SU-DHL-6 (cell line): ENCODE measurements at regions not wholly inside any gene's neighbourhood (a gene's known extent, or its start where the extent isn't known, plus 50 kb on each side); places are given as distances from the start of the nearest gene placed in this dataset.
"Not testable (repeated sequence)": the region's sequence is repeated elsewhere in the genome, so short reads cannot be mapped to it uniquely, and the experiment has no call there.

Experiments used
- H2AFZ ChIP-seq: fragments of 200-600 bp; sonication (generic); 2 replicates; pipeline ENCODE4 v1.6.1; 2014; ENCODE audit warnings: low read depth, mild to moderate bottlenecking, moderate library complexity, mixed read lengths, antibody characterized with exemption, low read length; ENCODE audit not compliant: severe bottlenecking
- H3F3A ChIP-seq: fragments of 200-600 bp; shearing (Covaris generic); 2 replicates; pipeline ENCODE4 v1.6.0; 2016; ENCODE audit warnings: antibody characterized with exemption, mild to moderate bottlenecking; ENCODE audit not compliant: insufficient read depth
- H3K27ac ChIP-seq: fragments of 200-600 bp; sonication (generic); 2 replicates; pipeline ENCODE4 v1.5.1; 2016; ENCODE audit warnings: low read depth, mild to moderate bottlenecking, low read length, moderate library complexity, mixed read lengths
- H3K27me3 ChIP-seq: fragments of 200-600 bp; sonication (generic), shearing (Covaris generic); 2 replicates; pipeline ENCODE4 v1.6.0; 2014; ENCODE audit warnings: mild to moderate bottlenecking, low read length
- H3K36me3 ChIP-seq: fragments of 200-600 bp; sonication (generic); 2 replicates; pipeline ENCODE4 v1.6.1; 2014; ENCODE audit warnings: mild to moderate bottlenecking, low read length, mixed read lengths
- H3K4me2 ChIP-seq: fragments of 300-600, 200-600 bp; shearing (Covaris generic), sonication (generic); 2 replicates; pipeline ENCODE4 v1.6.0; 2014; ENCODE audit warnings: low read length, low read depth, mild to moderate bottlenecking; ENCODE audit not compliant: poor library complexity, severe bottlenecking
- H3K4me3 ChIP-seq: fragments of 200-600 bp; sonication (generic); 2 replicates; pipeline ENCODE4 v1.5.1; 2014; ENCODE audit warnings: antibody characterized with exemption, low read length, mild to moderate bottlenecking, mixed read lengths; ENCODE audit not compliant: insufficient read depth, poor library complexity, severe bottlenecking
- H3K79me2 ChIP-seq: fragments of 200-600 bp; sonication (generic); 2 replicates; pipeline ENCODE4 v1.6.1; 2014; ENCODE audit warnings: mild to moderate bottlenecking, low read length, moderate library complexity; ENCODE audit not compliant: insufficient read depth
- H3K9ac ChIP-seq: fragments of 200-600 bp; sonication (generic); 2 replicates; pipeline ENCODE4 v1.7.0; 2014; ENCODE audit warnings: mild to moderate bottlenecking, low read length
- H3K9me2 ChIP-seq: fragments of 200-600 bp; sonication (generic); replicated peaks from 2 replicates; pipeline ENCODE4 v1.6.1; 2014; ENCODE audit warnings: low read length; ENCODE audit not compliant: insufficient read depth
- H3K9me3 ChIP-seq: fragments of 200-600 bp; sonication (generic); 2 replicates; pipeline ENCODE4 v1.6.1; 2014; ENCODE audit warnings: low read length, mixed read lengths; ENCODE audit not compliant: insufficient read depth
- H4K20me1 ChIP-seq: fragments of 200-600 bp; sonication (generic); 2 replicates; pipeline ENCODE4 v1.6.1; 2014; ENCODE audit warnings: low read depth, mild to moderate bottlenecking, antibody characterized with exemption, low read length, moderate library complexity, mixed read lengths
- CTCF ChIP-seq: fragments of 200-600 bp; sonication (generic); IDR thresholded peaks from one replicate; pipeline ENCODE4 v1.5.1; 2017; ENCODE audit warnings: antibody characterized with exemption, mild to moderate bottlenecking, low read length, moderate library complexity; ENCODE audit not compliant: insufficient read depth, poor library complexity, severe bottlenecking
- EZH2phosphoT487 ChIP-seq: fragments of 200-600 bp; sonication (generic), shearing (Covaris generic); conservative IDR thresholded peaks from 2 replicates; pipeline ENCODE4 v1.6.1; 2018; ENCODE audit warnings: mild to moderate bottlenecking, antibody characterized with exemption, low read length, moderate library complexity, mixed read lengths

DNA sequence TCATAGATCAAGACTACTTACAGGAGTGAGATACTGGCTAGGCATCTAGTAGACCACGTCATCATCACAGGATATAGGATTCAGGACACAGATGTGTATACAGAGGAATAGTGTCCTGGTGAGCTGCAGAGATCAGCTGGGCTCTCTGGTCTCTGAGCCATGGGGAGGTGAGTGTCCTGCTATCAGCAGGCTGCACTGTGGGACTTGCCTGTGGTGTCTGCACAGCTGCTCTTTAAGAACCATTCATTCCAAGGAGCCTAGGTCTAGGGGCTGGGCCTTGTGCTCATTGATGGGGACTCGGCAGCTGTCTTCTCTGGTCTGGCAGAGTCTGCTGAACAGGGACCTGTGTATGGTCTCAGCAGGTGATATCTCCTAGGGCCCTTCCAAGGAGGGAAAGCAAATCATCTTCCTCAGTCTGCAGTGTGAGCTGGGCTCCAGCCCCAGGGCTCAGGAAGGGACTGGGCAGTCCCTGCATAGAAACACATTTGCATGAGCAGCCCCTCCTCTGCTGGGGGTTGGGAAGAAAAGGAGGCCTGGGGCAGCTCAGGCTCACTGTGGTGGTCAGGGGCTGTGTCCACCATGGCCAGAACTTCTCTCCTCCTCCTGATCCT lies 66.1 kb upstream of the VPREB1 start:
- Histone ChIP-seq H4K20me1 (no peaks in the 10 kb centered on the region), H3K9ac (no peak overlapping the region), H3K4me3 (no peak overlapping the region), H3K36me3 (no peaks in the 10 kb centered on the region), H2AFZ (no peak overlapping the region), H3K9me2 (no peaks in the 10 kb centered on the region), H3K4me2 (no peak overlapping the region), H3K27me3 (no peaks in the 10 kb centered on the region), H3K9me3 (no peaks in the 10 kb centered on the region), H3K27ac (no peak overlapping the region), H3F3A (no peaks in the 10 kb centered on the region), H3K79me2 (no peaks in the 10 kb centered on the region)
- TF ChIP-seq CTCF (no peak), EZH2phosphoT487 (no peak)

DNA sequence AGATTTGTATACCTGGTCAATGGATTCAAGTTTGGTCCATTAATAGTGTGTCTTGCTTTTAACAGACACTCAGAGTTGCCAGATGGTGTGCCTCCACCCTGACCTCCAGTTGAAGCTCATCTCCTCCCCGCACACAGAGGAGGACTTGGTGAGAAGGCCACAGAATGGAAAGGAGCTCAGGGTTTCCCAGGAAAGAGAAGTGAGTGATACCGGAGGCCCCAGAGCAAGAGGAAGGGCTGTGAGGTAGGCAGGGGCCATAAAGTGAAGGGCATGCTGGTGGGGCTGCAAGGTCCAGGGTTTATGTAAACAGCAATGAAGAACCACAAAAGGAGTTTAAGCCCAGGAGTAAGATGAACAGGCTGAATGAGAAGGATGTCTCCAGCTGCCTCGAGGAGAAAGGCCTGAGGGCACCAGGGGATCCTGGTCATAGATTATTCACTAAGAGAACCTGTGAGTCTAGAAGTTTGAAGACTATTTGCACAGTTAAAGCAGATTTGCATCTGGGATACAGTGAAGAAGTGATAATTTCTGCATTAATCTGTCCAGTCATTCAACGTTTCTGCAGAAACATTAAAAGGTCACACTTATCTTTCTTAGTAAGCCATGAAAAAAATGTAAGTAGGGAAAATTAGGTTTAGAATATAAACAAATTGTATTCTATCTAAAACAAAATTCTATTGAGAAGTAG lies 67.5 kb upstream of the VPREB1 start:
- no peak overlapping the region for H3K27ac ChIP-seq
- H3K79me2 ChIP-seq = no peaks in the 10 kb centered on the region
- H3K4me3 ChIP-seq = no peak overlapping the region
- TF ChIP-seq EZH2phosphoT487 = no peak
- no peak for TF ChIP-seq CTCF
- no peak overlapping the region for H3K4me2 ChIP-seq
- H3K9me3 ChIP-seq = no peaks in the 10 kb centered on the region
- no peaks in the 10 kb centered on the region for H3K36me3 ChIP-seq
- H3K9me2 ChIP-seq = no peaks in the 10 kb centered on the region
- no peaks in the 10 kb centered on the region for H3K27me3 ChIP-seq
- H4K20me1 ChIP-seq = no peaks in the 10 kb centered on the region
- no peak overlapping the region for H3K9ac ChIP-seq
- H3F3A ChIP-seq = no peaks in the 10 kb centered on the region
- no peak overlapping the region for H2AFZ ChIP-seq

GRCh38 chr22:22172896-22173628 lies 71.5 kb upstream of the VPREB1 start:
- not testable (repeated sequence) for H3K4me3 ChIP-seq, H3K9me2 ChIP-seq, H3K9me3 ChIP-seq, H3K36me3 ChIP-seq, H3K79me2 ChIP-seq, H3K27ac ChIP-seq, H3K9ac ChIP-seq, H4K20me1 ChIP-seq, H2AFZ ChIP-seq, H3K4me2 ChIP-seq, H3K27me3 ChIP-seq
- peaks cover 28% of the 10 kb centered on the region for H3F3A ChIP-seq
